ENCODE measurements at regions not wholly inside any gene's neighbourhood (a gene's known extent, or its start where the extent isn't known, plus 50 kb on each side); places are given as distances from the start of the nearest gene placed in this dataset.

- no peak for DNase-seq (ENCODE audit: extremely low spot score)
- ChIA-PET CTCF (no interaction called here), POLR2A (no interaction called here)
- TF ChIP-seq ARNT (IDR thresholded peaks at IDR 0.05) (no peak), SUZ12 (IDR thresholded peaks at IDR 0.05) (no peak), HDGF (IDR thresholded peaks at IDR 0.05; ENCODE audit: borderline replicate concordance) (no peak), LEF1 (IDR thresholded peaks at IDR 0.05; ENCODE audit: borderline replicate concordance) (no peak), FOXA1 (IDR thresholded peaks at IDR 0.05) (no peak), ELF4 (IDR thresholded peaks at IDR 0.05) (no peak), NFRKB (IDR thresholded peaks at IDR 0.05) (no peak), PKNOX1 (IDR thresholded peaks at IDR 0.05) (no peak), L3MBTL2 (conservative IDR thresholded peaks at IDR 0.05) (no peak), FOXM1 (IDR thresholded peaks at IDR 0.05; ENCODE audit: borderline replicate concordance) (no peak), BHLHE40 (IDR thresholded peaks at IDR 0.05; ENCODE audit: borderline replicate concordance) (no peak)
Observed at GRCh38 chr3:194832346-194833104, 146.8 kb downstream of the FAM43A start.

- no peak for DNase-seq (ENCODE audit: extremely low spot score)
- TF ChIP-seq ELF4 (IDR thresholded peaks at IDR 0.05) (no peak), FOXA1 (IDR thresholded peaks at IDR 0.05) (no peak), PKNOX1 (IDR thresholded peaks at IDR 0.05) (no peak), L3MBTL2 (conservative IDR thresholded peaks at IDR 0.05) (no peak), LEF1 (IDR thresholded peaks at IDR 0.05; ENCODE audit: borderline replicate concordance) (no peak), BHLHE40 (IDR thresholded peaks at IDR 0.05; ENCODE audit: borderline replicate concordance) (no peak), SP1 (IDR thresholded peaks at IDR 0.05) (no peak), FOXK2 (IDR thresholded peaks at IDR 0.05) (no peak), NFRKB (IDR thresholded peaks at IDR 0.05) (no peak), FOXM1 (IDR thresholded peaks at IDR 0.05; ENCODE audit: borderline replicate concordance) (no peak), ARNT (IDR thresholded peaks at IDR 0.05) (no peak), HDGF (IDR thresholded peaks at IDR 0.05; ENCODE audit: borderline replicate concordance) (no peak), CTBP1 (IDR thresholded peaks at IDR 0.05; ENCODE audit: borderline replicate concordance) (no peak), SUZ12 (IDR thresholded peaks at IDR 0.05) (no peak), ZNF384 (IDR thresholded peaks at IDR 0.05) (no peak), TARDBP (IDR thresholded peaks at IDR 0.05) (no peak)
- ChIA-PET CTCF (no interaction called here), POLR2A (no interaction called here)
Observed at GRCh38 chr3:194833114-194833910, 147.6 kb downstream of the FAM43A start.

- ChIA-PET POLR2A (no interaction called here), CTCF (no interaction called here)
- no peak for DNase-seq (ENCODE audit: extremely low spot score)
- no peak for TF ChIP-seq L3MBTL2 (conservative IDR thresholded peaks at IDR 0.05)
- no peak for TF ChIP-seq HDGF (IDR thresholded peaks at IDR 0.05; ENCODE audit: borderline replicate concordance)
Observed at GRCh38 chr3:194836661-194837060, 151.0 kb downstream of the FAM43A start.

GRCh38 chr3:194837457-194838127, 151.9 kb downstream of the FAM43A start:
- ChIA-PET CTCF (no interaction called here), POLR2A (no interaction called here)
- DNase-seq (ENCODE audit: extremely low spot score): no peak
- TF ChIP-seq NFRKB (IDR thresholded peaks at IDR 0.05) (no peak), BHLHE40 (IDR thresholded peaks at IDR 0.05; ENCODE audit: borderline replicate concordance) (no peak), PKNOX1 (IDR thresholded peaks at IDR 0.05) (no peak), TARDBP (IDR thresholded peaks at IDR 0.05) (no peak)

GRCh38 chr3:194838236-194838635, 152.6 kb downstream of the FAM43A start:
- CTCF ChIA-PET: no interaction called here

More at GRCh38 chr3:194838236-194838635, 152.6 kb downstream of the FAM43A start:
- TF ChIP-seq CTBP1 (IDR thresholded peaks at IDR 0.05; ENCODE audit: borderline replicate concordance) (no peak), FOXA1 (IDR thresholded peaks at IDR 0.05) (no peak), FOXM1 (IDR thresholded peaks at IDR 0.05; ENCODE audit: borderline replicate concordance) (no peak), TARDBP (IDR thresholded peaks at IDR 0.05) (no peak), LEF1 (IDR thresholded peaks at IDR 0.05; ENCODE audit: borderline replicate concordance) (no peak), HDGF (IDR thresholded peaks at IDR 0.05; ENCODE audit: borderline replicate concordance) (no peak), SUZ12 (IDR thresholded peaks at IDR 0.05) (no peak), FOXK2 (IDR thresholded peaks at IDR 0.05) (no peak), BHLHE40 (IDR thresholded peaks at IDR 0.05; ENCODE audit: borderline replicate concordance) (no peak), ELF4 (IDR thresholded peaks at IDR 0.05) (no peak), SP1 (IDR thresholded peaks at IDR 0.05) (no peak)
- DNase-seq (ENCODE audit: extremely low spot score): no peak
- POLR2A ChIA-PET: no interaction called here
